ENCODE measurements at regions not wholly inside any gene's neighbourhood (a gene's known extent, or its start where the extent isn't known, plus 50 kb on each side); places are given as distances from the start of the nearest gene placed in this dataset.

DNA sequence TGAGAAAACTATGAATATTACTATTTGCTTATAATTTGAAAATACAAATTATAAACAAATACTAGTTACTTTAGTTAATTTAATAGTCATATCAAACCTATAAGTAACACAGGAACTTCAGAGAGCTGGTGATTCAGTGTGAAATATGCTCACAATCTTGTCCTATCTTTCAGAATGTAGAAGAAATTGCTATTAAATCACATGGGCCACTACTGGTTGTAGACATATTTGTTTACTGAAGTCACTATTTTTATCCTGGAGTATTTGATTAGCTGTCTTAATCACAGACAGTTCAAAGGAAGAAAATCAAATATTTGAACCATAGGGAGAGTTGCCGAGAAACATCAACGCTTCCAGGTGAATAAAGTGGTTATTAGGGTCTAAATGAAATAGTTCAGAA is 187.6 kb upstream of the ANO3 start:
- H3K4me2 ChIP-seq = peak overlapping the region; percentile 45; the same call in 1 of the 2 replicates
- H3K9me2 ChIP-seq (ENCODE audit: insufficient read depth) = peaks cover 4% of the 10 kb centered on the region; the same call in 1 of the 2 replicates
- H3K27ac ChIP-seq (ENCODE audit: low read depth) = no peak overlapping the region
- Mint-ChIP-seq H3K27me3 (ENCODE audit: insufficient read depth, low read depth, poor library complexity) (peaks cover 1% of the 10 kb centered on the region), H3K9me3 (no peaks in the 10 kb centered on the region), H3K27ac (peak overlapping the region; percentile 87), H3K4me1 (peaks cover 24% of the 10 kb centered on the region), H3K4me3 (no peak overlapping the region), H3K36me3 (ENCODE audit: low read depth) (no peaks in the 10 kb centered on the region)
- no peak overlapping the region for H2AFZ ChIP-seq
- no peaks in the 10 kb centered on the region for H4K20me1 ChIP-seq (replicated peaks; ENCODE audit: insufficient read depth)
- TF ChIP-seq JUNB (IDR thresholded peaks at IDR 0.05; ENCODE audit: unreplicated experiment) = no peak
- no peak for TF ChIP-seq EZH2 (IDR thresholded peaks at IDR 0.05; ENCODE audit: low read depth, unreplicated experiment)
- TF ChIP-seq, protein P1, sequence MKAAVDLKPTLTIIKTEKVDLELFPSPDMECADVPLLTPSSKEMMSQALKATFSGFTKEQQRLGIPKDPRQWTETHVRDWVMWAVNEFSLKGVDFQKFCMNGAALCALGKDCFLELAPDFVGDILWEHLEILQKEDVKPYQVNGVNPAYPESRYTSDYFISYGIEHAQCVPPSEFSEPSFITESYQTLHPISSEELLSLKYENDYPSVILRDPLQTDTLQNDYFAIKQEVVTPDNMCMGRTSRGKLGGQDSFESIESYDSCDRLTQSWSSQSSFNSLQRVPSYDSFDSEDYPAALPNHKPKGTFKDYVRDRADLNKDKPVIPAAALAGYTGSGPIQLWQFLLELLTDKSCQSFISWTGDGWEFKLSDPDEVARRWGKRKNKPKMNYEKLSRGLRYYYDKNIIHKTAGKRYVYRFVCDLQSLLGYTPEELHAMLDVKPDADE (IDR thresholded peaks at IDR 0.05) = no peak
- no peak for TF ChIP-seq NANOG (IDR thresholded peaks at IDR 0.05; ENCODE audit: borderline replicate concordance)
- TF ChIP-seq, protein P2, sequence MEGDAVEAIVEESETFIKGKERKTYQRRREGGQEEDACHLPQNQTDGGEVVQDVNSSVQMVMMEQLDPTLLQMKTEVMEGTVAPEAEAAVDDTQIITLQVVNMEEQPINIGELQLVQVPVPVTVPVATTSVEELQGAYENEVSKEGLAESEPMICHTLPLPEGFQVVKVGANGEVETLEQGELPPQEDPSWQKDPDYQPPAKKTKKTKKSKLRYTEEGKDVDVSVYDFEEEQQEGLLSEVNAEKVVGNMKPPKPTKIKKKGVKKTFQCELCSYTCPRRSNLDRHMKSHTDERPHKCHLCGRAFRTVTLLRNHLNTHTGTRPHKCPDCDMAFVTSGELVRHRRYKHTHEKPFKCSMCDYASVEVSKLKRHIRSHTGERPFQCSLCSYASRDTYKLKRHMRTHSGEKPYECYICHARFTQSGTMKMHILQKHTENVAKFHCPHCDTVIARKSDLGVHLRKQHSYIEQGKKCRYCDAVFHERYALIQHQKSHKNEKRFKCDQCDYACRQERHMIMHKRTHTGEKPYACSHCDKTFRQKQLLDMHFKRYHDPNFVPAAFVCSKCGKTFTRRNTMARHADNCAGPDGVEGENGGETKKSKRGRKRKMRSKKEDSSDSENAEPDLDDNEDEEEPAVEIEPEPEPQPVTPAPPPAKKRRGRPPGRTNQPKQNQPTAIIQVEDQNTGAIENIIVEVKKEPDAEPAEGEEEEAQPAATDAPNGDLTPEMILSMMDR (conservative IDR thresholded peaks at IDR 0.05; ENCODE audit: low read depth in 2 of 2) = no peak
- no peak for TF ChIP-seq CREB1 (CRISPR knock-in tag; IDR thresholded peaks at IDR 0.05; ENCODE audit: low read depth)
- TF ChIP-seq, protein P3, sequence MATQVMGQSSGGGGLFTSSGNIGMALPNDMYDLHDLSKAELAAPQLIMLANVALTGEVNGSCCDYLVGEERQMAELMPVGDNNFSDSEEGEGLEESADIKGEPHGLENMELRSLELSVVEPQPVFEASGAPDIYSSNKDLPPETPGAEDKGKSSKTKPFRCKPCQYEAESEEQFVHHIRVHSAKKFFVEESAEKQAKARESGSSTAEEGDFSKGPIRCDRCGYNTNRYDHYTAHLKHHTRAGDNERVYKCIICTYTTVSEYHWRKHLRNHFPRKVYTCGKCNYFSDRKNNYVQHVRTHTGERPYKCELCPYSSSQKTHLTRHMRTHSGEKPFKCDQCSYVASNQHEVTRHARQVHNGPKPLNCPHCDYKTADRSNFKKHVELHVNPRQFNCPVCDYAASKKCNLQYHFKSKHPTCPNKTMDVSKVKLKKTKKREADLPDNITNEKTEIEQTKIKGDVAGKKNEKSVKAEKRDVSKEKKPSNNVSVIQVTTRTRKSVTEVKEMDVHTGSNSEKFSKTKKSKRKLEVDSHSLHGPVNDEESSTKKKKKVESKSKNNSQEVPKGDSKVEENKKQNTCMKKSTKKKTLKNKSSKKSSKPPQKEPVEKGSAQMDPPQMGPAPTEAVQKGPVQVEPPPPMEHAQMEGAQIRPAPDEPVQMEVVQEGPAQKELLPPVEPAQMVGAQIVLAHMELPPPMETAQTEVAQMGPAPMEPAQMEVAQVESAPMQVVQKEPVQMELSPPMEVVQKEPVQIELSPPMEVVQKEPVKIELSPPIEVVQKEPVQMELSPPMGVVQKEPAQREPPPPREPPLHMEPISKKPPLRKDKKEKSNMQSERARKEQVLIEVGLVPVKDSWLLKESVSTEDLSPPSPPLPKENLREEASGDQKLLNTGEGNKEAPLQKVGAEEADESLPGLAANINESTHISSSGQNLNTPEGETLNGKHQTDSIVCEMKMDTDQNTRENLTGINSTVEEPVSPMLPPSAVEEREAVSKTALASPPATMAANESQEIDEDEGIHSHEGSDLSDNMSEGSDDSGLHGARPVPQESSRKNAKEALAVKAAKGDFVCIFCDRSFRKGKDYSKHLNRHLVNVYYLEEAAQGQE (IDR thresholded peaks at IDR 0.05; ENCODE audit: unreplicated experiment) = no peak
- TF ChIP-seq, protein P4, sequence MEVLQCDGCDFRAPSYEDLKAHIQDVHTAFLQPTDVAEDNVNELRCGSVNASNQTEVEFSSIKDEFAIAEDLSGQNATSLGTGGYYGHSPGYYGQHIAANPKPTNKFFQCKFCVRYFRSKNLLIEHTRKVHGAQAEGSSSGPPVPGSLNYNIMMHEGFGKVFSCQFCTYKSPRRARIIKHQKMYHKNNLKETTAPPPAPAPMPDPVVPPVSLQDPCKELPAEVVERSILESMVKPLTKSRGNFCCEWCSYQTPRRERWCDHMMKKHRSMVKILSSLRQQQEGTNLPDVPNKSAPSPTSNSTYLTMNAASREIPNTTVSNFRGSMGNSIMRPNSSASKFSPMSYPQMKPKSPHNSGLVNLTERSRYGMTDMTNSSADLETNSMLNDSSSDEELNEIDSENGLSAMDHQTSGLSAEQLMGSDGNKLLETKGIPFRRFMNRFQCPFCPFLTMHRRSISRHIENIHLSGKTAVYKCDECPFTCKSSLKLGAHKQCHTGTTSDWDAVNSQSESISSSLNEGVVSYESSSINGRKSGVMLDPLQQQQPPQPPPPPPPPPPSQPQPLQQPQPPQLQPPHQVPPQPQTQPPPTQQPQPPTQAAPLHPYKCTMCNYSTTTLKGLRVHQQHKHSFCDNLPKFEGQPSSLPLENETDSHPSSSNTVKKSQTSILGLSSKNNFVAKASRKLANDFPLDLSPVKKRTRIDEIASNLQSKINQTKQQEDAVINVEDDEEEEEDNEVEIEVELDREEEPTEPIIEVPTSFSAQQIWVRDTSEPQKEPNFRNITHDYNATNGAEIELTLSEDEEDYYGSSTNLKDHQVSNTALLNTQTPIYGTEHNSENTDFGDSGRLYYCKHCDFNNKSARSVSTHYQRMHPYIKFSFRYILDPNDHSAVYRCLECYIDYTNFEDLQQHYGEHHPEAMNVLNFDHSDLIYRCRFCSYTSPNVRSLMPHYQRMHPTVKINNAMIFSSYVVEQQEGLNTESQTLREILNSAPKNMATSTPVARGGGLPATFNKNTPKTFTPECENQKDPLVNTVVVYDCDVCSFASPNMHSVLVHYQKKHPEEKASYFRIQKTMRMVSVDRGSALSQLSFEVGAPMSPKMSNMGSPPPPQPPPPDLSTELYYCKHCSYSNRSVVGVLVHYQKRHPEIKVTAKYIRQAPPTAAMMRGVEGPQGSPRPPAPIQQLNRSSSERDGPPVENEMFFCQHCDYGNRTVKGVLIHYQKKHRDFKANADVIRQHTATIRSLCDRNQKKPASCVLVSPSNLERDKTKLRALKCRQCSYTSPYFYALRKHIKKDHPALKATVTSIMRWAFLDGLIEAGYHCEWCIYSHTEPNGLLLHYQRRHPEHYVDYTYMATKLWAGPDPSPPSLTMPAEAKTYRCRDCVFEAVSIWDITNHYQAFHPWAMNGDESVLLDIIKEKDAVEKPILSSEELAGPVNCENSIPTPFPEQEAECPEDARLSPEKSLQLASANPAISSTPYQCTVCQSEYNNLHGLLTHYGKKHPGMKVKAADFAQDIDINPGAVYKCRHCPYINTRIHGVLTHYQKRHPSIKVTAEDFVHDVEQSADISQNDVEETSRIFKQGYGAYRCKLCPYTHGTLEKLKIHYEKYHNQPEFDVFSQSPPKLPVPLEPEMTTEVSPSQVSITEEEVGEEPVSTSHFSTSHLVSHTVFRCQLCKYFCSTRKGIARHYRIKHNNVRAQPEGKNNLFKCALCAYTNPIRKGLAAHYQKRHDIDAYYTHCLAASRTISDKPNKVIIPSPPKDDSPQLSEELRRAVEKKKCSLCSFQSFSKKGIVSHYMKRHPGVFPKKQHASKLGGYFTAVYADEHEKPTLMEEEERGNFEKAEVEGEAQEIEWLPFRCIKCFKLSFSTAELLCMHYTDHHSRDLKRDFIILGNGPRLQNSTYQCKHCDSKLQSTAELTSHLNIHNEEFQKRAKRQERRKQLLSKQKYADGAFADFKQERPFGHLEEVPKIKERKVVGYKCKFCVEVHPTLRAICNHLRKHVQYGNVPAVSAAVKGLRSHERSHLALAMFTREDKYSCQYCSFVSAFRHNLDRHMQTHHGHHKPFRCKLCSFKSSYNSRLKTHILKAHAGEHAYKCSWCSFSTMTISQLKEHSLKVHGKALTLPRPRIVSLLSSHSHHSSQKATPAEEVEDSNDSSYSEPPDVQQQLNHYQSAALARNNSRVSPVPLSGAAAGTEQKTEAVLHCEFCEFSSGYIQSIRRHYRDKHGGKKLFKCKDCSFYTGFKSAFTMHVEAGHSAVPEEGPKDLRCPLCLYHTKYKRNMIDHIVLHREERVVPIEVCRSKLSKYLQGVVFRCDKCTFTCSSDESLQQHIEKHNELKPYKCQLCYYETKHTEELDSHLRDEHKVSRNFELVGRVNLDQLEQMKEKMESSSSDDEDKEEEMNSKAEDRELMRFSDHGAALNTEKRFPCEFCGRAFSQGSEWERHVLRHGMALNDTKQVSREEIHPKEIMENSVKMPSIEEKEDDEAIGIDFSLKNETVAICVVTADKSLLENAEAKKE (CRISPR knock-in tag; IDR thresholded peaks at IDR 0.05) = no peak
- no peak for TF ChIP-seq STAT1 (IDR thresholded peaks at IDR 0.05; ENCODE audit: unreplicated experiment)
- TF ChIP-seq ZNF331 (CRISPR knock-in tag; IDR thresholded peaks at IDR 0.05; ENCODE audit: low read depth) = no peak
- no peak for TF ChIP-seq ZNF114 (CRISPR knock-in tag; IDR thresholded peaks at IDR 0.05)
- no peak for TF ChIP-seq POLR2AphosphoS5 (IDR thresholded peaks at IDR 0.05; ENCODE audit: low read depth)
- TF ChIP-seq EZH2phosphoT487 (IDR thresholded peaks at IDR 0.05; ENCODE audit: unreplicated experiment) = no peak
- no peak overlapping the region for H3K4me3 ChIP-seq
- no peaks in the 10 kb centered on the region for H3K79me2 ChIP-seq (replicated peaks; ENCODE audit: insufficient read depth)
- H3K27me3 ChIP-seq (ENCODE audit: insufficient read depth) = no peaks in the 10 kb centered on the region
- H3K4me1 ChIP-seq (ENCODE audit: insufficient read depth) = peaks cover 28% of the 10 kb centered on the region
- ATAC-seq (no peak), DNase-seq (ENCODE audit: low spot score) (no peak)
- no peaks in the 10 kb centered on the region for H3K36me3 ChIP-seq (ENCODE audit: insufficient read depth)
- H3F3A ChIP-seq (replicated peaks; ENCODE audit: low read depth) = no peaks in the 10 kb centered on the region

Measured in GM23338 (cell line).